ENCODE measurements at regions not wholly inside any gene's neighbourhood (a gene's known extent, or its start where the extent isn't known, plus 50 kb on each side); places are given as distances from the start of the nearest gene placed in this dataset.
"Not testable (repeated sequence)": the region's sequence is repeated elsewhere in the genome, so short reads cannot be mapped to it uniquely, and the experiment has no call there.

GRCh38 chr2:191476901-191477300, 201.0 kb upstream of the NABP1 start:
- DNase-seq: no peak

GRCh38 chr2:191478799-191479679, 198.9 kb upstream of the NABP1 start:
- DNase-seq: peak; percentile 62

- no peak for DNase-seq
Observed at GRCh38 chr2:191479680-191480023, 198.3 kb upstream of the NABP1 start.

GRCh38 chr2:191481305-191482070, 196.4 kb upstream of the NABP1 start:
- no peak for DNase-seq

GRCh38 chr2:191483117-191483516, 194.8 kb upstream of the NABP1 start:
- DNase-seq: no peak

- no peak for DNase-seq
Observed at GRCh38 chr2:191486584-191487320, 191.2 kb upstream of the NABP1 start.

GRCh38 chr2:191488135-191488534, 189.8 kb upstream of the NABP1 start:
- no peak for DNase-seq

GRCh38 chr2:191489177-191489576, 188.8 kb upstream of the NABP1 start:
- no peak for DNase-seq

GRCh38 chr2:191496838-191497237, 181.1 kb upstream of the NABP1 start:
- no peak for DNase-seq

- DNase-seq: no peak
Observed at GRCh38 chr2:191497822-191498221, 180.1 kb upstream of the NABP1 start.

- DNase-seq: no peak
Observed at GRCh38 chr2:191499050-191499449, 178.9 kb upstream of the NABP1 start.

- DNase-seq: no peak
Observed at GRCh38 chr2:191499874-191500565, 177.9 kb upstream of the NABP1 start.

GRCh38 chr2:191500566-191500883, 177.4 kb upstream of the NABP1 start:
- DNase-seq: no peak

- no peak for DNase-seq
Observed at GRCh38 chr2:191500884-191501560, 176.9 kb upstream of the NABP1 start.

GRCh38 chr2:191501561-191502168, 176.3 kb upstream of the NABP1 start:
- DNase-seq: no peak

GRCh38 chr2:191506515-191506914, 171.4 kb upstream of the NABP1 start:
- no peak for DNase-seq

GRCh38 chr2:191507252-191507853, 170.6 kb upstream of the NABP1 start:
- DNase-seq: not testable (repeated sequence)

- no peak for DNase-seq
Observed at GRCh38 chr2:191508738-191509137, 169.2 kb upstream of the NABP1 start.

GRCh38 chr2:191512216-191512835, 165.6 kb upstream of the NABP1 start:
- DNase-seq: no peak

- no peak for DNase-seq
Observed at GRCh38 chr2:191512874-191513273, 165.1 kb upstream of the NABP1 start.

- DNase-seq: no peak
Observed at GRCh38 chr2:191514613-191515012, 163.3 kb upstream of the NABP1 start.
